IPS-11a (cell line): ENCODE measurements at regions not wholly inside any gene's neighbourhood (a gene's known extent, or its start where the extent isn't known, plus 50 kb on each side); places are given as distances from the start of the nearest gene placed in this dataset.
"Not testable (repeated sequence)": the region's sequence is repeated elsewhere in the genome, so short reads cannot be mapped to it uniquely, and the experiment has no call there.

ENCODE experiments used
- H3K4me3 ChIP-seq: one replicate; pipeline ENCODE4 v1.5.1; 2013; ENCODE audit warnings: low read depth, low read length, control low read depth

- no peak overlapping the region for H3K4me3 ChIP-seq
These were observed 102.6 kb downstream of the PLG start for GRCh38 chr6:160804639-160805038.

DNA sequence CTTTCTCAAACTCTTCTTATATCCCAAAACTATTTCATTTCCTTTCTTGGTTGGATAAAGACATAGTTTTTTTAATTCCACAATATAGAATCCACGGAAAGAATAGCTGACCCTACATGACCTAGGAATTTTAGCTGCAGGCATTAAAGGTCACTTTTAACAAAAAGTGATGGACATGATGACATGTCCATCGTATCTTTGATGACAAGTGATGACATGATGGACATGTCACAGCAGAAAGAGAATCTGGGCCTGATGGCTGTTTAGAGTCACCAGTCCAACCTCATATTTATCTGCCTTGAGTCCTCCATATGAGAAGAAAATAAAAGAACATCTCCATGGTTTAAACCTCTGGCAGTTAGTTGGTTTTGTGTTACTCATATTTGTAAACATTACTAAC is 106.2 kb downstream of the PLG start:
- no peak overlapping the region for H3K4me3 ChIP-seq

DNA sequence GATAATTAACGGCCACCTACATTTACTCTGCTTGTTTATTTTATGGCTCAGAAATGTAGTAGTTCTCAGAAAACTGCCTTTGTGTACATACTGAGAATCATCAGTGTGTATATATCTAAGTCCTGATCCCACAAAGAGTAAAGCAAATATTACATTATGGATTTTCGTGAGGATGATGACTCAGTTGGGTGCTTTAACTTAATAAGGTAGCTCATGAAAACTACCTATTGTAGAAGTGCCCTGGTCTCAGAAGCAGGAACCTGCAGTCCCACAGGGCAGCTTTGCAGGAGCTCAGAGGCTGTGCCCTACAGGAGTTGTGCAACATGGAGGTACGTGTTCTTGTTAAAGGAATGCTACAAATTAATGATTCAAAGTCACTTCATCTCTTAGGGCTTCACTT is 108.2 kb downstream of the PLG start:
- H3K4me3 ChIP-seq: no peak overlapping the region

DNA sequence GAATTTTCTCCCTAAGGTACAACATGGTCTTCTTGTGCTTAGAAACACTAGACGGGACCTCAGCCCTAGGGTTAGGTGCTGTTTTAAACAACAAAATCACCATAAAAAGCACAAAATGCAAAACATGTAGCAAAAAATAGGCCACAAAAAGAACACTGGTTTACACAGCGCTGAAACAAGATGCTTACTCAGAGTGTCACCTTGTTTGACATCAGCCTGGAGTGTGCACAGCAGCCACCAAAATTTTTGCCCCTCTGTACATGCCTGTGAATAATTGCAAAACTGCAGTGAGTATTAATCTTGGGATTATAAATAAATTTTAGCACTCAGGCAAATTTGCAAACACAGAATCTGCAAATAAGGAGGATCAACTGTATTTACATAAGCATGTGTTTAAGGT is 110.1 kb downstream of the PLG start:
- H3K4me3 ChIP-seq: no peak overlapping the region

- no peak overlapping the region for H3K4me3 ChIP-seq
These were observed 116.9 kb downstream of the PLG start for GRCh38 chr6:160818934-160819333.

DNA sequence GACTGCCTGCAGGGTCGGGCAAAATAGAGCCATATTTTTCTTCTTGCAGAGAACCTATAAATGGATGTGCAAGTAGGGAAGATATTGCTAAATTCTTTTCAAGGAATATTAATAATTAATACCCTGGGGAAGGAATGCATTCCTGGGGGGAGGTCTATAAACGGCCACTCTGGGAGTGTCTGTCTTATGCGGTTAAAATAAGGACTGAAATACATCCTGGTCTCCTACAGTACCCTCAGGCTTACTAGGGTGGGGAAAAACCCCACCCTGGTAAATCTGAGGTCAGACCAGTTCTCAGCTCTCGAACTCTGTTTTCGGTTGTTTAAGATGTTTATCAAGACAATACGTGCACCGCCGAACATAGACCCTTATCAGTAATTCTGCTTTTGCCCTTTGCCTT is 118.6 kb downstream of the PLG start:
- not testable (repeated sequence) for H3K4me3 ChIP-seq

- H3K4me3 ChIP-seq: no peak overlapping the region
These were observed 129.7 kb downstream of the PLG start for GRCh38 chr6:160831739-160832138.

GRCh38 chr6:160832422-160832821 is 130.4 kb downstream of the PLG start:
- H3K4me3 ChIP-seq: no peak overlapping the region

DNA sequence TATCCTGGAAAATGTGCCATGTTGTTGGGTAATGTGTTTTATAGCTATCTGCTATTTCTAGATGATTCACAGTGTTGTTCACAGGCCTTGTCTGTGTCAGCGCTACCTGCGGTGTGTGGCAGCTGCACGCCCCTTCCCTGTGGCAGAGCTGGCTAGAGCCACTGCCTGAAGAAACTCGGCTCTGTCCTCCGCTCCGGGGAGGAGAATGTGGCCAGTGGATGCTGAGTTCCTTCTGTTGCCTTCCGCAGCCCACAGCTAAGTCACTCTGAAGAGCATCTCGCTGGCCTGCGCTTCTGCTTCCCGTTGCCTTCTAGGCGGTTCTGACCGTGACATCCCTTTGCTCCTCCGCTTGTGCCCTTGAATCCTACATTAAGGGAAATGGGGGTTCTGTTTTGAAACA is 135.1 kb downstream of the PLG start:
- H3K4me3 ChIP-seq: no peak overlapping the region

GRCh38 chr6:160851031-160851430 is 140.5 kb upstream of the MAP3K4 start:
- no peak overlapping the region for H3K4me3 ChIP-seq

- no peak overlapping the region for H3K4me3 ChIP-seq
These were observed 137.6 kb upstream of the MAP3K4 start for GRCh38 chr6:160853946-160854345.

DNA sequence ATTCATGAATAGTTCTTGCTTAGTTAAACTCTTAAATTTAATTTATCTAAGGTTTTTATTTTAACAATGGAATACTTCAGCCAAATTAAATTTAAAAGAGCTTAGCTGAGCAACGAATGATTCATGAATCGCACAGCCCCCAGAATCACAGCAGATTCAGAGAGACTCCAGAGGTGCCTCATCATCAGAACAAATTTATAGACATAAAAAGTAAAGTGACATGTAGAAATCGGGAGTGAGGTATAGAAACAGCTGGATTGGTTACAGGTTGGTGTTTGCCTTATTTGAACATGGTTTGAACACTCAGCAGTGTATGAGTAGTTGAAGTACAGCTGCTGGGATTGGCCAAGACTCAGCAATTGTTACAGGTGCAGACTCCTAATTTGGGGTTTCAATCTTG is 132.7 kb upstream of the MAP3K4 start:
- H3K4me3 ChIP-seq: no peak overlapping the region

- H3K4me3 ChIP-seq: no peak overlapping the region
These were observed 131.7 kb upstream of the MAP3K4 start for GRCh38 chr6:160859822-160860221.

GRCh38 chr6:160861824-160862223 is 129.7 kb upstream of the MAP3K4 start:
- no peak overlapping the region for H3K4me3 ChIP-seq

DNA sequence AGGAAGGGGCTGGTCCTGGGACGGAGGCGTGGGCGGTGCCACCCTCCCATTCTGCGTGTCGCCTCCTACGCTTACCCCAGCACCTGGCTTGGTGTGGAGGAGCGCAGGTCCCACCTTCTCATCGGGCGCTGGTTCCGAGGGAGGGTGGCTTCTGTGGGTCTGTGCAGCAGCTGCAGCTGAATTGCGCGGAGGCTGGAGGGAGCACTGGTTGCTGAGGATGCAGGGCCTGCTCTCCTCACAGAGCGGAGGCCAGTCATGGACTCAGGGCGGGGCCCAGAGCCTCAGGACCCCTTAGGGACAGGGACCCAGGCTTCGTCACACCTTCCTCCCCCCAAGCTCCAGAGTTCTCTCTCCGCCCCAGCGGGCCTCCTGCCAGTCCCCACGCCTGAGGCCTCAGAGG is 127.8 kb upstream of the MAP3K4 start:
- H3K4me3 ChIP-seq: no peak overlapping the region

GRCh38 chr6:160871320-160871719 is 120.2 kb upstream of the MAP3K4 start:
- H3K4me3 ChIP-seq: no peak overlapping the region

DNA sequence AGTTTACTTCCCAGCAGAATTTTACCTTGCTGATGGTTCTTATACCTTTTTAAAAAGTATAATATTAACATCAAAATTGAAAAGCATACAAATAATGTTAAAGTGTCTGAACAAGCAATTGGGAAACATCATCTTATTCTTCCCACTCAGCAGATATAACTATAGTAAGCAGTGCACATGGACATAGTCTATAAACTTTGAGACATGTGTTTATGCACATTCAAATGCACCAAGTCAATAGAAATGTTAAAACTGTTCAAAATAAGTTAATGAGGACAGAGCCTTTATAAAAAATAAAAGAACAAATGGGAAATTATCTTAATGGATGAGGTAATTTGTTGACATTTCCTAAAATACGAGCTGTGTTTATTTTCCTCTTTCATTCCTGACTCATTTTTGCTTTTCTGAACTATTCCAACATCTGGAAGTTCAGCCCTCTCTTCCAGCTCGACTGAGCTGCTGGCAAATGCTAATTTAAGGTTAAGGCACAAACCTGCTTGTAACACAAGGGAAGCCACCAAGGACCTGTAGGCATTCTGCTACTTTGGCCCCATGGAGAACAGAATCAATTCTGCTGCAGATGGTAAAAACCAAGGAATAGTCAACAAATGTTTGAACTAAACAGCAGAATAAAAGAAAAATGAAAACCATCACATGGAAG is 110.3 kb upstream of the MAP3K4 start:
- H3K4me3 ChIP-seq: no peak overlapping the region

- H3K4me3 ChIP-seq: no peak overlapping the region
These were observed 109.6 kb upstream of the MAP3K4 start for GRCh38 chr6:160882006-160882405.

DNA sequence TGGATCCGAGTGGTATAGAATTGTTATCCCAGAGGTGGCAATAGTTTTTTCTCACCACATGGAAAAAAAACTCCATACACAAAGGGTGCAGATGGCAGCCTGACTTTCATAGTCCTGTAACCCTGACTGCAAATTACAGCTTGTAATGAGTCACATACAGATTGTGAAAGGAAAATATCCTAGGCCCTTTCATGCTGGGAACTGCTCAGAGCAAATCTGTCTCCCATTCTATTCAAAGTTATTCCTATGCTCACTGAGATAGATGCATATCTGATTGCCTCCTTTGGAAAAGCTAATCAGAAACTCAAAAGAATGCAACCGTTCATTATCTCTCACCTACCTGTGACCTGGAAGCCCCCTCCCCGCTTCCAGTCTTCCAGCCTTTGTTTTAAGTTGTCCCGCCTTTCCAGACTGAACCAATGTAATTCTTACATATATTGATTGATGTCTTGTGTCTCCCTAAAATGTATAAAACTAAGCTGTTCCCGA is 108.7 kb upstream of the MAP3K4 start:
- no peak overlapping the region for H3K4me3 ChIP-seq

- H3K4me3 ChIP-seq: peak overlapping the region; percentile 14
These were observed 108.0 kb upstream of the MAP3K4 start for GRCh38 chr6:160883560-160883959.

DNA sequence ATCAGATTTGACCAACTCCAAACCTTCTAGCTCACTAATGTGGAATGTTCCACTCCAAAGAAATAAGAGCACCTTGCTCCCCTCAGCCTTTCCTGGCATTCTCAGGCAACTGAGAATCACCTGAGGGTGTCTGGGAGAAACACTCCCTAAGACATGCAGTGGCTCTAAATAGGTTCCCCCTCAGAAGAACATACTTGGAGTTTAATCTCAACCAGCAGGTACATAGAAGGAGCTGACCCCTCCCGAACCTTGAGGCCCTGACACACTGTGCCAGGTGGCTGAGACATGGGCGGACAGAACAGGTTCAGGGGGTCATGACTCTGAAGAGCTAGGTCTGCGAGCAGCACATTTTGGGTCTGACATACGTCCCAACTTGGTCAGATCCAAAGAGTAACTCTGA is 107.6 kb upstream of the MAP3K4 start:
- peak overlapping the region; percentile 14 for H3K4me3 ChIP-seq

GRCh38 chr6:160889148-160889547 is 102.4 kb upstream of the MAP3K4 start:
- H3K4me3 ChIP-seq: not testable (repeated sequence)

- no peak overlapping the region for H3K4me3 ChIP-seq
These were observed 99.9 kb upstream of the MAP3K4 start for GRCh38 chr6:160891690-160892089.
